Activated CD8-positive, alpha-beta T cell treated with anti-CD3 and anti-CD28 coated beads for 36 hours (primary cell): ENCODE measurements at regions not wholly inside any gene's neighbourhood (a gene's known extent, or its start where the extent isn't known, plus 50 kb on each side); places are given as distances from the start of the nearest gene placed in this dataset.

ENCODE experiments used
- ATAC-seq: fragments of 200-7000 bp; cut with Tn5 transposase; one replicate; pipeline ENCODE4 v1.10.0; 2021; ENCODE audit warnings: mild to moderate bottlenecking, moderate library complexity
- CTCF ChIA-PET: fragments of 350-600 bp; sonication (Branson Sonifier 250); formaldehyde crosslinking; loops from one replicate; lab custom pipeline; 2021; ENCODE audit warnings: antibody characterized with exemption; lab: Charles Lee
- POLR2A ChIA-PET: fragments of 350-600 bp; sonication (Branson Sonifier 250); formaldehyde crosslinking; loops from one replicate; lab custom pipeline; 2021; ENCODE audit warnings: antibody characterized with exemption; lab: Charles Lee
- DNase-seq: peaks from one replicate; pipeline ENCODE4 v3.0.0-alpha.2; 2020
- H3K27ac Mint-ChIP-seq: one replicate; pipeline ENCODE4 v1.8.0; 2021; ENCODE audit warnings: mild to moderate bottlenecking, mixed read lengths
- H3K27me3 Mint-ChIP-seq: one replicate; pipeline ENCODE4 v1.8.0; 2021; ENCODE audit warnings: mixed read lengths
- H3K36me3 Mint-ChIP-seq: one replicate; pipeline ENCODE4 v1.8.0; 2021; ENCODE audit warnings: low read depth, mixed read lengths
- H3K4me1 Mint-ChIP-seq: one replicate; pipeline ENCODE4 v1.8.0; 2021; ENCODE audit warnings: low read depth, mixed read lengths
- H3K4me3 Mint-ChIP-seq: one replicate; pipeline ENCODE4 v1.8.0; 2021; ENCODE audit warnings: mild to moderate bottlenecking, moderate library complexity, mixed read lengths
- H3K9me3 Mint-ChIP-seq: one replicate; pipeline ENCODE4 v1.8.0; 2021; ENCODE audit warnings: mixed read lengths
- intact Hi-C: fragments of 100-400 bp; cut with micrococcal nuclease; formaldehyde crosslinking; loops from one replicate; pipeline ENCODE4 v1.10.0; 2022
- TF ChIP-seq, protein P1 (sequence below): fragments of 200-600 bp; IDR thresholded peaks from one replicate; pipeline ENCODE4 v1.8.0; 2022; ENCODE audit warnings: antibody characterized with exemption, mild to moderate bottlenecking

- TF ChIP-seq, protein P1, sequence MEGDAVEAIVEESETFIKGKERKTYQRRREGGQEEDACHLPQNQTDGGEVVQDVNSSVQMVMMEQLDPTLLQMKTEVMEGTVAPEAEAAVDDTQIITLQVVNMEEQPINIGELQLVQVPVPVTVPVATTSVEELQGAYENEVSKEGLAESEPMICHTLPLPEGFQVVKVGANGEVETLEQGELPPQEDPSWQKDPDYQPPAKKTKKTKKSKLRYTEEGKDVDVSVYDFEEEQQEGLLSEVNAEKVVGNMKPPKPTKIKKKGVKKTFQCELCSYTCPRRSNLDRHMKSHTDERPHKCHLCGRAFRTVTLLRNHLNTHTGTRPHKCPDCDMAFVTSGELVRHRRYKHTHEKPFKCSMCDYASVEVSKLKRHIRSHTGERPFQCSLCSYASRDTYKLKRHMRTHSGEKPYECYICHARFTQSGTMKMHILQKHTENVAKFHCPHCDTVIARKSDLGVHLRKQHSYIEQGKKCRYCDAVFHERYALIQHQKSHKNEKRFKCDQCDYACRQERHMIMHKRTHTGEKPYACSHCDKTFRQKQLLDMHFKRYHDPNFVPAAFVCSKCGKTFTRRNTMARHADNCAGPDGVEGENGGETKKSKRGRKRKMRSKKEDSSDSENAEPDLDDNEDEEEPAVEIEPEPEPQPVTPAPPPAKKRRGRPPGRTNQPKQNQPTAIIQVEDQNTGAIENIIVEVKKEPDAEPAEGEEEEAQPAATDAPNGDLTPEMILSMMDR, result no peak
- no peak overlapping the region for H3K4me3 Mint-ChIP-seq
- intact Hi-C loops, result no loop called here
- H3K27ac Mint-ChIP-seq, result no peak overlapping the region
- CTCF ChIA-PET, result interaction anchor here (0.9 to 1.3 kb wide), 4 partner anchors 11 to 233 kb away, joined by 3 to 4 read pairs (median 3); no protein-coding TSS in a partner anchor
- no peaks in the 10 kb centered on the region for H3K27me3 Mint-ChIP-seq
- no peak for DNase-seq
- H3K4me1 Mint-ChIP-seq, result peaks cover 35% of the 10 kb centered on the region
- ATAC-seq, result no peak
- no peaks in the 10 kb centered on the region for H3K9me3 Mint-ChIP-seq
- no peaks in the 10 kb centered on the region for H3K36me3 Mint-ChIP-seq
- POLR2A ChIA-PET, result interaction anchor here (1.3 kb wide), 1 partner anchor 22 kb away, joined by 3 read pairs; no protein-coding TSS in a partner anchor
Observed at GRCh38 chr3:111314898-111315297, 227.1 kb upstream of the CD96 start.

DNA sequence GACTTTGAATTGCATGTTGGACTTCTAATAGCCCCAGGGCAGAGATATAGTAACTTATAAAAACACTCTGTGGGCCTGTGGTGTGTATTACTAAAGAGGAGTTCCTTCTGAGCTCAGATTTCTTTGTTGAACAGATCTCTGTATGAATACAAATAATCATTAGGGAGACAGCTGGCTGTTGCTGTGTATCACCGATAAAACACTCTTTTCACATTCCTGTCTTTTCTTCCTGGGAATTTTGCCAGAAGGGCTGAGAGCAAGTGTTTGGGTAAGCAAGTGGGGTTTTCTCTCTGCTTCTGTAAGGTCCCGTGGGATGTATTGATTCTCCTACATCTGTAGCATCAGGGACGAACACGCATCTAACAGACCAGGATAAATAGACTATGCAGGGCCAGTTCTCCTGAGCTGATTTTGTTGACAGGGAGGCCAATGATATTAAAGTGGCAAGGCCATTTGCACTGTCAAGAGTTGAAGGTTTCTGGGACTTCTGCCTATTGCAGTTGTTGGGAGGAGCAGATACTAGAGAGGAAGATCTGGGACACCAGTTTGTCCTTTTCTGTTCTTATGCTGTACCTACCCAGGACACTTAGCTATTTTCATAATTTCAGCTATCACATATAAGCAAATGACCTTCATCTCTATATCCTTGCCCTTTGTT lies 225.9 kb upstream of the CD96 start:
- ATAC-seq, result no peak
- DNase-seq, result no peak
- TF ChIP-seq, protein P1, result no peak
- H3K9me3 Mint-ChIP-seq, result no peaks in the 10 kb centered on the region
- ChIA-PET CTCF (interaction anchor here (1.0 to 1.2 kb wide), 2 partner anchors 12 to 223 kb away, joined by 3 read pairs; no protein-coding TSS in a partner anchor), POLR2A (no interaction called here)
- no peak overlapping the region for H3K4me3 Mint-ChIP-seq
- H3K27me3 Mint-ChIP-seq, result no peaks in the 10 kb centered on the region
- H3K36me3 Mint-ChIP-seq, result no peaks in the 10 kb centered on the region
- H3K4me1 Mint-ChIP-seq, result peaks cover 27% of the 10 kb centered on the region
- intact Hi-C loops, result no loop called here
- H3K27ac Mint-ChIP-seq, result no peak overlapping the region

DNA sequence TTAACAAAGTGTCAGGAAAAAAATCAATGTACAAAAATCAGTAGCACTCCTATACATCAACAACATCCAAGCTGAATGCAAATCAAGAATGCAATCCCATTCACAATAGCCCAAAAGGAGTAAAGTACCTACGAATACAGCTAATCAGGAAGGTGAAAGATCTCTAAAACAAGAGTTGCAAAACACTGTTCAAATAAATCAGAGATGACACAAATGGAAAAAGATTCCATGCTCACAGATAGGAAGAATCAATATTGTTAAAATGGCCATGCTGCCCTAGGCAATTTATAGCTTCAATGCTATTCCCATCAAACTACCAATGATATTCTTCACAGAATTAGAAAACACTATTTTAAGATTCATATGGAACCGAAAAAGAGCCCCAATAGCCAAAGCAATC lies 223.7 kb upstream of the CD96 start:
- POLR2A ChIA-PET, result no interaction called here
- Mint-ChIP-seq H3K27me3 (no peaks in the 10 kb centered on the region), H3K36me3 (no peaks in the 10 kb centered on the region), H3K27ac (no peak overlapping the region), H3K9me3 (no peaks in the 10 kb centered on the region), H3K4me3 (no peak overlapping the region), H3K4me1 (peaks cover 8% of the 10 kb centered on the region)
- DNase-seq (no peak), ATAC-seq (no peak)
- CTCF ChIA-PET, result no interaction called here
- TF ChIP-seq, protein P1, result no peak
- intact Hi-C loops, result no loop called here

GRCh38 chr3:111319598-111319997 lies 222.4 kb upstream of the CD96 start:
- no peak for DNase-seq
- ChIA-PET POLR2A (no interaction called here), CTCF (no interaction called here)
- no peaks in the 10 kb centered on the region for H3K27me3 Mint-ChIP-seq
- intact Hi-C loops, result no loop called here
- H3K36me3 Mint-ChIP-seq, result no peaks in the 10 kb centered on the region
- no peaks in the 10 kb centered on the region for H3K9me3 Mint-ChIP-seq
- H3K27ac Mint-ChIP-seq, result no peak overlapping the region
- TF ChIP-seq, protein P1, result no peak
- peaks cover 16% of the 10 kb centered on the region for H3K4me1 Mint-ChIP-seq
- no peak overlapping the region for H3K4me3 Mint-ChIP-seq
- ATAC-seq, result no peak

DNA sequence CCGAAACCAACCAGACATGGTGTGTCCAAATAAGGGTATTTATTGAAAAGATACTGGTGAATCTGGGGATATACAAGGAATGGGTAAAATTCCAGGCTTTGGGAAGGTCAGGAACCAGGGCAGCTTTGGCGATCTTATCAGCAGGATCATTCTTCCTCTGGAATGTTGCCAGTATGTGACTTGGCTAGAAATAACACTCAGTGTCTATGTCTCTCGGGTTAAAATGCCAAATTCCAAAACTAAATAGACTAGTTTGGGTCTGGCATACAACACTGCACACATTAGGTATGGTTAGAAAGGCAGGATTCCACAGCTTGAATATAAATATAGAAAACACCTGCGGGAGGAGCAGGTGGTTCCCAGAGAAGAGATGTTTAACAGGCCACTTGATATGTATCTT lies 220.2 kb upstream of the CD96 start:
- no peak for DNase-seq
- CTCF ChIA-PET, result no interaction called here
- TF ChIP-seq, protein P1, result no peak
- POLR2A ChIA-PET, result interaction anchor here (1.2 kb wide), 1 partner anchor 9 kb away, joined by 4 read pairs; no protein-coding TSS in a partner anchor
- no peak for ATAC-seq
- Mint-ChIP-seq H3K4me3 (no peak overlapping the region), H3K27me3 (no peaks in the 10 kb centered on the region), H3K27ac (no peak overlapping the region), H3K4me1 (peaks cover 37% of the 10 kb centered on the region), H3K9me3 (peaks cover 3% of the 10 kb centered on the region), H3K36me3 (no peaks in the 10 kb centered on the region)
- intact Hi-C loops, result loop anchor here (10.0 kb wide), 1 partner anchor 283 kb away; no protein-coding TSS in a partner anchor
